ENCODE measurements at regions not wholly inside any gene's neighbourhood (a gene's known extent, or its start where the extent isn't known, plus 50 kb on each side); places are given as distances from the start of the nearest gene placed in this dataset.

DNA sequence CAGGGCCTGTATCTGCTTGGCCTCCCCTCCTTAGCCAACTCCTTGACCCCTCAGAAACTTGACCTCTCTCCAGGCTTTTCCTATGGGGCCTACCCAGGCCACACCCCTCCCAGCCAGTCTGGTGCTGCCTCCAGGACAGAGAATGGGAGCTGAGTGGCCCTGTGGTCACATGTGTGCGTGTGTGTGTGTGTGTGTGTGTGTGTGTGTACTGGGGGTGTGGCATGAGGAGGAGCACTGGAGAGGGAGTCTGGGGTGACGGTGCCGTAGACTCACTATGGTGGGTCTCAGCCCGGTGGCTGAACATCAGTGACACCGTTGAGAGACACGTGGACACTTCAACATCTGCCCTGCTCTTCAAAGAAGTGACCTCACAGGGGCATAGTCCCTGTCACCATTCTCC, 180.4 kb downstream of the ENGASE start:
- Histone ChIP-seq H4K91ac (ENCODE audit: insufficient read length, low read depth, low read length) (no peak overlapping the region), H2AFZ (ENCODE audit: low read length) (no peak overlapping the region), H3K14ac (ENCODE audit: insufficient read depth, low read length) (no peak overlapping the region), H2BK20ac (ENCODE audit: low read depth, low read length, poor library complexity, severe bottlenecking) (no peak overlapping the region), H2BK15ac (ENCODE audit: low read depth, low read length) (no peak overlapping the region), H3K4ac (ENCODE audit: low read depth, low read length) (no peak overlapping the region), H4K8ac (replicated peaks; ENCODE audit: insufficient read length, low read depth, low read length) (no peak overlapping the region), H2BK12ac (ENCODE audit: insufficient read length, low read depth, low read length) (no peak overlapping the region), H4K5ac (ENCODE audit: insufficient read length, low read depth, low read length) (no peak overlapping the region), H3K23me2 (ENCODE audit: insufficient read length, low read depth, low read length, poor library complexity, severe bottlenecking) (no peaks in the 10 kb centered on the region), H4K20me1 (ENCODE audit: control insufficient read depth, insufficient read depth, insufficient read length) (peaks cover 3% of the 10 kb centered on the region), H2AK5ac (ENCODE audit: insufficient read length, low read length) (no peak overlapping the region), H3K79me1 (ENCODE audit: insufficient read depth, low read depth, low read length, poor library complexity, severe bottlenecking) (no peaks in the 10 kb centered on the region), H3K9me3 (ENCODE audit: control insufficient read depth, low read depth, low read length) (no peaks in the 10 kb centered on the region), H3K27ac (ENCODE audit: insufficient read length, low read depth, low read length) (no peak overlapping the region), H3K79me2 (ENCODE audit: insufficient read depth, low read length) (no peaks in the 10 kb centered on the region), H3K4me1 (ENCODE audit: insufficient read depth, low read length) (no peaks in the 10 kb centered on the region; the same call in 1 of the 2 replicates), H3K27me3 (ENCODE audit: insufficient read depth, low read length) (no peaks in the 10 kb centered on the region; the same call in 1 of the 2 replicates), H3K56ac (ENCODE audit: insufficient read length, low read depth, low read length) (no peak overlapping the region), H3T11ph (ENCODE audit: low read length) (no peak overlapping the region), H3K4me2 (ENCODE audit: insufficient read depth, insufficient read length, low read length) (no peak overlapping the region), H3K18ac (ENCODE audit: insufficient read length, low read depth, low read length) (no peak overlapping the region), H2BK120ac (ENCODE audit: low read depth, low read length, poor library complexity, severe bottlenecking) (no peak overlapping the region), H3K9ac (ENCODE audit: extremely low read depth, insufficient read length, low read length) (no peak overlapping the region), H2BK5ac (ENCODE audit: insufficient read length, low read length) (no peak overlapping the region), H3K23ac (ENCODE audit: insufficient read length, low read depth, low read length) (no peak overlapping the region)
- WGBS (ENCODE audit: extremely low coverage, insufficient read length, low lambda C conversion rate): no CpG with 5 or more reads among the region's 6 CpGs
- H3K27me3 Mint-ChIP-seq (ENCODE audit: low read depth): peaks cover 21% of the 10 kb centered on the region
- DNase-seq: no peak
- TF ChIP-seq, protein P1, sequence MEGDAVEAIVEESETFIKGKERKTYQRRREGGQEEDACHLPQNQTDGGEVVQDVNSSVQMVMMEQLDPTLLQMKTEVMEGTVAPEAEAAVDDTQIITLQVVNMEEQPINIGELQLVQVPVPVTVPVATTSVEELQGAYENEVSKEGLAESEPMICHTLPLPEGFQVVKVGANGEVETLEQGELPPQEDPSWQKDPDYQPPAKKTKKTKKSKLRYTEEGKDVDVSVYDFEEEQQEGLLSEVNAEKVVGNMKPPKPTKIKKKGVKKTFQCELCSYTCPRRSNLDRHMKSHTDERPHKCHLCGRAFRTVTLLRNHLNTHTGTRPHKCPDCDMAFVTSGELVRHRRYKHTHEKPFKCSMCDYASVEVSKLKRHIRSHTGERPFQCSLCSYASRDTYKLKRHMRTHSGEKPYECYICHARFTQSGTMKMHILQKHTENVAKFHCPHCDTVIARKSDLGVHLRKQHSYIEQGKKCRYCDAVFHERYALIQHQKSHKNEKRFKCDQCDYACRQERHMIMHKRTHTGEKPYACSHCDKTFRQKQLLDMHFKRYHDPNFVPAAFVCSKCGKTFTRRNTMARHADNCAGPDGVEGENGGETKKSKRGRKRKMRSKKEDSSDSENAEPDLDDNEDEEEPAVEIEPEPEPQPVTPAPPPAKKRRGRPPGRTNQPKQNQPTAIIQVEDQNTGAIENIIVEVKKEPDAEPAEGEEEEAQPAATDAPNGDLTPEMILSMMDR (conservative IDR thresholded peaks at IDR 0.05): no peak
- H3K36me3 Mint-ChIP-seq (ENCODE audit: insufficient read depth in 1 of 3, low read depth in 3 of 3): no peaks in the 10 kb centered on the region
- H3K4me3 Mint-ChIP-seq: no peak overlapping the region
- H3K27ac Mint-ChIP-seq: peak overlapping the region in 1 of 3 experiments; percentile 72; a peak in 1 of 7 replicates
- no peaks in the 10 kb centered on the region; a peak in 1 of 5 replicates for H3K9me3 Mint-ChIP-seq
- peaks cover 6 to 16% of the 10 kb centered on the region in 2 experiments; a peak in 3 of 4 replicates for H3K4me1 Mint-ChIP-seq

Measured in H9 (cell line).